Esophagus squamous epithelium (tissue), 5 donors: ENCODE measurements at regions not wholly inside any gene's neighbourhood (a gene's known extent, or its start where the extent isn't known, plus 50 kb on each side); places are given as distances from the start of the nearest gene placed in this dataset.

ENCODE experiments used
- DNase-seq: peaks from one replicate; lab custom pipeline; 2025; lab: John Stamatoyannopoulos, UW
- H3K27ac ChIP-seq, 4 donors: fragments of 200-600 bp; sonication (generic); one replicate each; pipeline ENCODE4 v1.5.1; 2016 to 2019; ENCODE audit warnings: mild to moderate bottlenecking in 1 of 4
- H3K27me3 ChIP-seq, 4 donors: fragments of 200-600 bp; sonication (generic); 1 replicate in 3 of 4; 2 replicates in 1 of 4; pipeline versions ENCODE4 v1.5.1 to v1.6.0; 2017 to 2021; ENCODE audit warnings: antibody characterized with exemption in 1 of 4
- H3K36me3 ChIP-seq, 3 donors: fragments of 200-600 bp; sonication (generic); one replicate each; pipeline ENCODE4 v1.5.1; 2016 to 2019
- H3K4me1 ChIP-seq, 3 donors: fragments of 200-600 bp; sonication (generic); one replicate each; pipeline ENCODE4 v1.5.1; 2017 to 2019
- H3K4me3 ChIP-seq, 4 donors: fragments of 200-600 bp; sonication (generic); 1 replicate in 3 of 4; 2 replicates in 1 of 4; pipeline ENCODE4 v1.5.1; 2016 to 2019; ENCODE audit warnings: mild to moderate bottlenecking in 2 of 4, moderate library complexity in 1 of 4
- H3K9me3 ChIP-seq, 3 donors: fragments of 200-600 bp; sonication (generic); one replicate each; pipeline ENCODE4 v1.5.1; 2016 to 2019
- POLR2A ChIP-seq, 4 donors: fragments of 450-650 bp; IDR thresholded peaks; one replicate each; pipeline ENCODE4 v1.6.1; 2017; ENCODE audit warnings: antibody characterized with exemption in 4 of 4, mild to moderate bottlenecking in 4 of 4, moderate library complexity in 3 of 4
- WGBS, 2 donors: methylation state at CpG; one replicate each; pipeline ENCODE4 v1.1.5; 2018; 5-methylcytosine and 5-hydroxymethylcytosine counted together
- intact Hi-C: fragments of 100-400 bp; cut with DNase I; formaldehyde crosslinking; loops from one replicate; pipeline ENCODE4 v1.15.0; 2022
- TF ChIP-seq, protein P1 (sequence below), 6 experiments: fragments of 450-650 bp in 4 of 6; fragments of 200-600 bp in 2 of 6; sonication (generic) in 2 of 6; IDR thresholded peaks; one replicate each; pipeline ENCODE4 v1.5.1; 2016 to 2019; ENCODE audit warnings: antibody characterized with exemption in 6 of 6, mild to moderate bottlenecking in 4 of 6, moderate library complexity in 4 of 6
- donor health status: DM: yes; HTN: yes; CAD: no.

DNA sequence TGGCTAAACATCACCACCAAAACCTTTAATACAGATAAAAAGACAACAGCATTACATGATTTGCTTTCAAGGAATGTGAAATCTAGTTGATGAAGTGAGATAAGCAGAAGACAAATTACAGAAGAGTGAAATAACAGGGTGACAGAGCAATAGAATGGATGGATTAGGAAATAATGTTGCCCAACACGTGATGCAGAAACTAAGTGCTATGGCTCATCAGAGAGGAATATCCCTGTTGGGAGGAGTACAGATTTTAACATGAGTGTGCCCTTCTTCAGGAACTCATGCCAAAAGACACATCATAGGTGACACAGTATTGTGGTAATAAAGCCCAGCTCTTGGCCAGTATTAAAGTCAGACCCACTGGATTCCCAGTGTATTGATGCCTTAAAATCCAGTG is 176.6 kb upstream of the RAG2 start:
- intact Hi-C loops: no loop called here
- no peaks in the 10 kb centered on the region for H3K9me3 ChIP-seq
- H3K27ac ChIP-seq: no peak overlapping the region
- H3K4me1 ChIP-seq: no peaks in the 10 kb centered on the region
- no peak overlapping the region for H3K4me3 ChIP-seq
- H3K36me3 ChIP-seq: no peaks in the 10 kb centered on the region
- 19 to 27% methylated on average over 1 of the region's 1 CpG for WGBS, 2 donors
- H3K27me3 ChIP-seq: no peaks in the 10 kb centered on the region
- TF ChIP-seq POLR2A (IDR thresholded peaks at IDR 0.05): no peak
- TF ChIP-seq, protein P1, sequence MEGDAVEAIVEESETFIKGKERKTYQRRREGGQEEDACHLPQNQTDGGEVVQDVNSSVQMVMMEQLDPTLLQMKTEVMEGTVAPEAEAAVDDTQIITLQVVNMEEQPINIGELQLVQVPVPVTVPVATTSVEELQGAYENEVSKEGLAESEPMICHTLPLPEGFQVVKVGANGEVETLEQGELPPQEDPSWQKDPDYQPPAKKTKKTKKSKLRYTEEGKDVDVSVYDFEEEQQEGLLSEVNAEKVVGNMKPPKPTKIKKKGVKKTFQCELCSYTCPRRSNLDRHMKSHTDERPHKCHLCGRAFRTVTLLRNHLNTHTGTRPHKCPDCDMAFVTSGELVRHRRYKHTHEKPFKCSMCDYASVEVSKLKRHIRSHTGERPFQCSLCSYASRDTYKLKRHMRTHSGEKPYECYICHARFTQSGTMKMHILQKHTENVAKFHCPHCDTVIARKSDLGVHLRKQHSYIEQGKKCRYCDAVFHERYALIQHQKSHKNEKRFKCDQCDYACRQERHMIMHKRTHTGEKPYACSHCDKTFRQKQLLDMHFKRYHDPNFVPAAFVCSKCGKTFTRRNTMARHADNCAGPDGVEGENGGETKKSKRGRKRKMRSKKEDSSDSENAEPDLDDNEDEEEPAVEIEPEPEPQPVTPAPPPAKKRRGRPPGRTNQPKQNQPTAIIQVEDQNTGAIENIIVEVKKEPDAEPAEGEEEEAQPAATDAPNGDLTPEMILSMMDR (IDR thresholded peaks at IDR 0.05): no peak
- no peak for DNase-seq

DNA sequence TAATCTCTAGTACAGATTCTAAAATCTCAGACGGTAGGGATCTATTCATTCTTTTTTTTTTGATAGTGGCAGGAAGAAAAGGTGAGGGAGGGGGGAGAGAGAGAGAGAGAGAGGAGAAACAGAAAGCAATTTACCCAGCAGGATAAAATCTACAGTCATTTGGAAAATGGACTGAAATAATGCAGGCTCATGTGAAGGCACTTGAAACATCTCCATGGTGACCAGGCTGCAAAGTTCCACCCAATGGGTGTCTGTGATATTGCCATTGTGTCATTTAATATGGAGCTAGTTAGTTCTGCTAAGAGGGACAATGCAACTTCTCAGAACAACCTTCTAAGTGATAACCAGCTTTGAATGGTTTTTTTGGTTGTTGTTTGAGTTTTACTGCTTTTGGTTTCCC is 165.2 kb upstream of the RAG2 start:
- intact Hi-C loops: no loop called here
- H3K27me3 ChIP-seq: no peaks in the 10 kb centered on the region
- 11 to 18% methylated on average over 1 of the region's 1 CpG for WGBS, 2 donors
- H3K36me3 ChIP-seq: no peaks in the 10 kb centered on the region
- H3K9me3 ChIP-seq: no peaks in the 10 kb centered on the region
- no peak overlapping the region for H3K4me3 ChIP-seq
- TF ChIP-seq, protein P1 (IDR thresholded peaks at IDR 0.05): no peak
- no peak for TF ChIP-seq POLR2A (IDR thresholded peaks at IDR 0.05)
- no peaks in the 10 kb centered on the region for H3K4me1 ChIP-seq
- no peak for DNase-seq
- H3K27ac ChIP-seq: no peak overlapping the region

DNA sequence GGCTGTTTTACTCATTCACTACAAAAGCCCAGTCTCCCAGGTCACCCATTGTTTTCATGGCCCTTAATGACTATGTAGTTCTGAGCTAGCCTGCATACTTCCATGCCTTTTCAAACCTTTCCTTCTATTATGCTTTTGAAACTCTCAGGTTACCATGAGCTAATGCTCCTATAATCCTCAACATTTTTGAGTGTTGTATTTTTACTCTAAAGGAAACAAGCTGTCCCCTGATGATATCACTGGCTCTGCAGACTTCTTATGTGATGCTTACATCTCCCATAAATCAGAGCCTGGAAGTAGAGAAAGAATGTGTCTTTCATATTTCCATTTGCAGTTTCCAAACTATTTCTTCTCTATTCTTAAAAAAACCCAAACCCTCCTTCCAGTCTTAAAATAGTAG is 159.0 kb upstream of the RAG2 start:
- Histone ChIP-seq H3K4me3 (no peak overlapping the region), H3K9me3 (no peaks in the 10 kb centered on the region), H3K4me1 (no peaks in the 10 kb centered on the region), H3K36me3 (no peaks in the 10 kb centered on the region), H3K27me3 (peaks cover 0 to 8% (median 0%) of the 10 kb centered on the region in 4 donors), H3K27ac (no peak overlapping the region)
- no peak for DNase-seq
- TF ChIP-seq POLR2A (IDR thresholded peaks at IDR 0.05): no peak
- TF ChIP-seq, protein P1 (IDR thresholded peaks at IDR 0.05): no peak
- intact Hi-C loops: no loop called here

DNA sequence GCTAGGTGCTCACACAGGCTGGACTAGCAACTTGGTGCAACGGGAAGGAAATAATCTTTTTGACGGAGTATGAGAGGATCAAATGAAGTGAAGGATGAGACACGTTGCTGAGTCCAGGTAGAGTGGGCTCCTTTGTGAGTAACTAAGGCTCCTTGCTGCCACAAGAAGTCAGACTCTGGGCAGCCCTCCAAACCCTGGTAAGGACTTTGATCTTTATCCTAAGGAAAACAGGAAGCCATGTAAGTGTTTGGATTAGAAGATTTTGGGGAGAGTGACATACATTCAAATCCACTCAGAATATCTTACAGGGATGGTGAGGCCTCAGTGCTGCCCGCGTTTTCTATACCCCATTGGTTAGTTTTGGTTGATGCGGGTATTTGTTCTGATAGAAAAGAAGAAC is 155.9 kb upstream of the RAG2 start:
- H3K27me3 ChIP-seq: peaks cover 0 to 15% (median 0%) of the 10 kb centered on the region in 4 donors
- no peaks in the 10 kb centered on the region for H3K9me3 ChIP-seq
- TF ChIP-seq, protein P1 (IDR thresholded peaks at IDR 0.05): no peak
- no peak for TF ChIP-seq POLR2A (IDR thresholded peaks at IDR 0.05)
- 61 to 77% methylated on average over 6 of the region's 6 CpGs for WGBS, 2 donors
- no peak for DNase-seq
- intact Hi-C loops: no loop called here
- no peaks in the 10 kb centered on the region for H3K4me1 ChIP-seq
- no peak overlapping the region for H3K27ac ChIP-seq
- no peaks in the 10 kb centered on the region for H3K36me3 ChIP-seq
- no peak overlapping the region for H3K4me3 ChIP-seq

DNA sequence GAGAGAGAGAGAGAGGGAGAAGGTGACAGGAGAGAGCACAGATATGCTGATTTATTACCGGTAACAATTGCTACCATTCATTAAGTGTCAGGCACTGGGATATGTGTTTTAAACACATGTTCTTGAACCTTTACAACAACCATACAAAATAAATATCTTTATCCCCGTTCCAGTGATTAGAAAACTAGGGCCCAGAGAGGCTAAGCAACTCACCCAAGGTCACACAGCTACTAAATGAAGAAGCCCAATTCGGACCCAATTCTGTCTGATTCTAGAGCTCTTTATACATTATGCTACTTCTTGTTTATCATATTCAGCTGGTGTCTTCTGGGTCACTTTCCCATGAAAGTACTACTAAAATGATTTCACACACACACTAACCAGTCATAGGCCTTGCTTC is 154.0 kb upstream of the RAG2 start:
- intact Hi-C loops: no loop called here
- H3K27ac ChIP-seq: no peak overlapping the region

More for the DNA sequence above, 154.0 kb upstream of the RAG2 start:
- WGBS, 2 donors: 48 to 67% methylated on average over 3 of the region's 3 CpGs
- H3K4me3 ChIP-seq: no peak overlapping the region
- H3K4me1 ChIP-seq: no peaks in the 10 kb centered on the region
- H3K36me3 ChIP-seq: no peaks in the 10 kb centered on the region
- TF ChIP-seq, protein P1 (IDR thresholded peaks at IDR 0.05): no peak
- TF ChIP-seq POLR2A (IDR thresholded peaks at IDR 0.05): no peak
- no peaks in the 10 kb centered on the region for H3K9me3 ChIP-seq
- H3K27me3 ChIP-seq: peaks cover 0 to 26% (median 0%) of the 10 kb centered on the region in 4 donors
- DNase-seq: no peak
